GM23248 (cell line): ENCODE measurements at regions not wholly inside any gene's neighbourhood (a gene's known extent, or its start where the extent isn't known, plus 50 kb on each side); places are given as distances from the start of the nearest gene placed in this dataset.

Experiments
- DNase-seq: peaks from one replicate; pipeline ENCODE4 v3.0.0-alpha.2; 2015
- H2AFZ ChIP-seq: fragments of 200-600 bp; sonication (generic); 2 replicates; pipeline ENCODE4 v1.6.1; 2016; ENCODE audit warnings: antibody characterized with exemption
- H3F3A ChIP-seq: fragments of 200-600 bp; sonication (generic); 2 replicates; pipeline ENCODE4 v1.6.1; 2016; ENCODE audit warnings: mild to moderate bottlenecking, antibody characterized with exemption, mixed run types; ENCODE audit not compliant: insufficient read depth
- H3K27ac ChIP-seq: fragments of 200-600 bp; sonication (generic); 2 replicates; pipeline ENCODE4 v1.5.1; 2016; ENCODE audit warnings: mild to moderate bottlenecking
- H3K27me3 ChIP-seq: fragments of 200-600 bp; sonication (generic); replicated peaks from 2 replicates; pipeline ENCODE4 v1.6.1; 2016; ENCODE audit warnings: mild to moderate bottlenecking; ENCODE audit not compliant: insufficient read depth
- H3K36me3 ChIP-seq: fragments of 200-600 bp; sonication (generic); 2 replicates; pipeline ENCODE4 v1.6.1; 2016; ENCODE audit warnings: low read depth, mild to moderate bottlenecking
- H3K4me1 ChIP-seq: fragments of 200-600 bp; sonication (generic); 2 replicates; pipeline ENCODE4 v1.6.1; 2016; ENCODE audit warnings: mild to moderate bottlenecking; ENCODE audit not compliant: insufficient read depth
- H3K4me2 ChIP-seq: fragments of 200-600 bp; sonication (generic); one replicate; pipeline ENCODE4 v1.6.1; 2016; ENCODE audit warnings: mild to moderate bottlenecking; ENCODE audit not compliant: unreplicated experiment
- H3K4me3 ChIP-seq: fragments of 200-600 bp; sonication (generic); 2 replicates; pipeline ENCODE4 v1.5.1; 2016; ENCODE audit warnings: mild to moderate bottlenecking
- H3K79me2 ChIP-seq: fragments of 200-600 bp; sonication (generic); 2 replicates; pipeline ENCODE4 v1.6.1; 2016; ENCODE audit warnings: mild to moderate bottlenecking; ENCODE audit not compliant: insufficient read depth
- H3K9ac ChIP-seq: fragments of 200-600 bp; sonication (generic); 2 replicates; pipeline ENCODE4 v1.6.1; 2016; ENCODE audit warnings: mild to moderate bottlenecking
- H3K9me2 ChIP-seq: fragments of 200-600 bp; sonication (generic); 2 replicates; pipeline ENCODE4 v1.6.1; 2016; ENCODE audit warnings: mixed run types, mild to moderate bottlenecking, moderate library complexity; ENCODE audit not compliant: insufficient read depth
- H3K9me3 ChIP-seq: fragments of 200-600 bp; sonication (generic); one replicate; pipeline ENCODE4 v1.6.1; 2017; ENCODE audit warnings: low read depth
- H4K20me1 ChIP-seq: fragments of 200-600 bp; sonication (generic); 2 replicates; pipeline ENCODE4 v1.6.0; 2016; ENCODE audit not compliant: insufficient read depth
- EZH2 ChIP-seq: fragments of 200-600 bp; sonication (generic); IDR thresholded peaks from 2 replicates; pipeline ENCODE4 v1.6.1; 2018; ENCODE audit warnings: antibody characterized with exemption, mild to moderate bottlenecking; ENCODE audit not compliant: insufficient read depth, poor library complexity, severe bottlenecking
- EZH2phosphoT487 ChIP-seq: fragments of 200-600 bp; sonication (generic); IDR thresholded peaks from 2 replicates; pipeline ENCODE4 v1.6.1; 2018; ENCODE audit warnings: antibody characterized with exemption, moderate library complexity, mild to moderate bottlenecking, low read depth; ENCODE audit not compliant: insufficient read depth
- WGBS, 2 experiments: methylation state at CpG; one replicate each; pipeline ENCODE4 v1.1.6; 2015 to 2017; ENCODE audit warnings: low lambda C conversion rate in 2 of 2, low coverage in 1 of 2; ENCODE audit errors: missing lambda C conversion rate in 2 of 2; 5-methylcytosine and 5-hydroxymethylcytosine counted together
- in situ Hi-C: fragments of 300-500 bp; cut with MboI; formaldehyde crosslinking; loops from 2 replicates; pipeline ENCODE4 v1.15.0; 2020

DNA sequence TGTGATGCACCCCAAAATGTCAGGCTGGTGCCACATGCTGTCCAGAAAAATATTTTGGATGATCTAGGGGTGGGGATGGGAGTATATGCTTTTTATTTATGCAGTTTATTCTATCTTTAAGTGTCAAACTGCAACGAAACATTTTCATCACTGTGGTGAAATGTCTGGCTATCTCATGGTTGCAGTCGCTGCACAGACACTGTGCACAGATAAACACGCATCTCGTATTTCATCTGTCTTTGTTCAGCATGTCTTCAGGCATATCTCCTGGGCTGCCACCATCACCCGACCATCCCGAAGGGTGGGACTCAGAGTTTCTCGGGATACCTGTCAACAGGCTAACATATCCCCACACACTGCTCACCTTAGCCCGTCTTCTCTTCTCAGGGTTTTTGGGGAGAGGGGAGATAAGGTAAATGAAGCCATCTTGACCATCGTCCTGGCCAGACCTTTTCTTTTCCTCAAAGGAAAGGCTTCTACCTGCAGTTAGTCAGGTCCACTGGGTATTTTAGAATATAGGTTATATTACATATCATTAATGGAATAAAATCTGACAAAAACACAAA lies 80.7 kb upstream of the NABP1 start:
- Histone ChIP-seq H3K36me3 (no peaks in the 10 kb centered on the region), H3K4me1 (peaks cover 14% of the 10 kb centered on the region), H3K27me3 (no peaks in the 10 kb centered on the region), H3K4me2 (no peak overlapping the region), H3K9ac (no peak overlapping the region), H3F3A (peaks cover 13% of the 10 kb centered on the region; the same call in 1 of the 2 replicates), H2AFZ (no peak overlapping the region), H3K9me2 (no peaks in the 10 kb centered on the region), H3K9me3 (no peaks in the 10 kb centered on the region), H3K79me2 (no peaks in the 10 kb centered on the region), H4K20me1 (no peaks in the 10 kb centered on the region), H3K27ac (no peak overlapping the region), H3K4me3 (no peak overlapping the region)
- no peak for DNase-seq
- 83 to 88% methylated on average over 9 of the region's 9 CpGs for WGBS, 2 experiments
- TF ChIP-seq EZH2 (no peak), EZH2phosphoT487 (no peak)
- in situ Hi-C loops, result no loop called here

- H3F3A ChIP-seq, result peaks cover 13% of the 10 kb centered on the region; the same call in 1 of the 2 replicates
- no peaks in the 10 kb centered on the region for H4K20me1 ChIP-seq
- H2AFZ ChIP-seq, result no peak overlapping the region
- no peaks in the 10 kb centered on the region for H3K27me3 ChIP-seq
- no peaks in the 10 kb centered on the region for H3K9me3 ChIP-seq
- in situ Hi-C loops, result no loop called here
- H3K79me2 ChIP-seq, result no peaks in the 10 kb centered on the region
- no peaks in the 10 kb centered on the region for H3K9me2 ChIP-seq
- H3K9ac ChIP-seq, result no peak overlapping the region
- DNase-seq, result no peak
- no peak for TF ChIP-seq EZH2
- TF ChIP-seq EZH2phosphoT487, result no peak
- H3K4me3 ChIP-seq, result no peak overlapping the region
- no peak overlapping the region for H3K4me2 ChIP-seq
- H3K27ac ChIP-seq, result no peak overlapping the region
- H3K4me1 ChIP-seq, result peaks cover 14% of the 10 kb centered on the region
- no peaks in the 10 kb centered on the region for H3K36me3 ChIP-seq
Measured at GRCh38 chr2:191598296-191598695, 79.6 kb upstream of the NABP1 start.

DNA sequence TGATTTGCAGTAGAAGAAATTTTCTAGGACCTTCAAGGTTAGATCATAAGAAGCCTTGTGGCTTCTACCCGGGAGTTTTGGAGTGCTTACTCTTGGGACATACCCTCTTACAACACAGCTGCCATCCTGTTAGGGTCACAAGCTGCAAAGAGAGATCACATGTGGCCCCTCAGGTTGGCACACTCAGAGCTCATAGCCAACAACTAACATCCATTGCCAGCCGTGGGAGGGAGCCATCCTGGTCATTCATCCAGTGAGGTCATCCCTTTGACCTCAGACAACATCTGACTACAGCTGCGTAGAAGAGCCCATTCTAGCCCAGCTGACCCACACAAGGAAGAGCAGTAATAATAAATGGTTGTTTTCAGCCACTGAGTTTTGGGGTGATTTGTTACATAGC lies 76.9 kb upstream of the NABP1 start:
- Histone ChIP-seq H3K4me1 (no peaks in the 10 kb centered on the region), H2AFZ (no peak overlapping the region), H3K36me3 (no peaks in the 10 kb centered on the region), H3K9me2 (no peaks in the 10 kb centered on the region), H3K4me2 (no peak overlapping the region), H3F3A (no peaks in the 10 kb centered on the region), H3K9ac (no peak overlapping the region), H3K79me2 (no peaks in the 10 kb centered on the region), H3K4me3 (no peak overlapping the region), H3K27ac (no peak overlapping the region), H3K9me3 (no peaks in the 10 kb centered on the region), H3K27me3 (no peaks in the 10 kb centered on the region), H4K20me1 (no peaks in the 10 kb centered on the region)
- DNase-seq, result no peak
- no peak for TF ChIP-seq EZH2
- TF ChIP-seq EZH2phosphoT487, result no peak
- 93 to 95% methylated on average over 3 of the region's 3 CpGs for WGBS, 2 experiments
- in situ Hi-C loops, result no loop called here

GRCh38 chr2:191604154-191604553 lies 73.8 kb upstream of the NABP1 start:
- Histone ChIP-seq H3K9me3 (no peaks in the 10 kb centered on the region), H3K4me3 (no peak overlapping the region), H3K79me2 (no peaks in the 10 kb centered on the region), H3K9me2 (no peaks in the 10 kb centered on the region), H3K27ac (no peak overlapping the region), H3K36me3 (no peaks in the 10 kb centered on the region), H3K4me2 (no peak overlapping the region), H4K20me1 (no peaks in the 10 kb centered on the region), H3K9ac (no peak overlapping the region), H3K27me3 (no peaks in the 10 kb centered on the region), H3F3A (peaks cover 7% of the 10 kb centered on the region), H2AFZ (no peak overlapping the region), H3K4me1 (no peaks in the 10 kb centered on the region)
- TF ChIP-seq EZH2phosphoT487, result no peak
- TF ChIP-seq EZH2, result no peak
- WGBS, 2 experiments, result 94 to 97% methylated on average over 4 of the region's 4 CpGs
- no peak for DNase-seq
- in situ Hi-C loops, result no loop called here

- H3K9me3 ChIP-seq, result no peaks in the 10 kb centered on the region
- peaks cover 19% of the 10 kb centered on the region for H3F3A ChIP-seq
- H3K79me2 ChIP-seq, result no peaks in the 10 kb centered on the region
- no peak overlapping the region for H3K9ac ChIP-seq
- in situ Hi-C loops, result no loop called here
- no peaks in the 10 kb centered on the region for H4K20me1 ChIP-seq
- H3K27ac ChIP-seq, result no peak overlapping the region
- H3K9me2 ChIP-seq, result no peaks in the 10 kb centered on the region
- TF ChIP-seq EZH2 (no peak), EZH2phosphoT487 (no peak)
- H3K27me3 ChIP-seq, result no peaks in the 10 kb centered on the region
- no peak overlapping the region for H3K4me3 ChIP-seq
- H3K4me1 ChIP-seq, result peaks cover 16% of the 10 kb centered on the region
- WGBS, 2 experiments, result 61% methylated on average over 1 of the region's 1 CpG
- H3K4me2 ChIP-seq, result no peak overlapping the region
- DNase-seq, result peak; percentile 40
- no peaks in the 10 kb centered on the region for H3K36me3 ChIP-seq
- no peak overlapping the region for H2AFZ ChIP-seq
Measured at GRCh38 chr2:191607096-191607495, 70.8 kb upstream of the NABP1 start.
